Suprapubic skin (tissue), 4 donors: ENCODE measurements at regions not wholly inside any gene's neighbourhood (a gene's known extent, or its start where the extent isn't known, plus 50 kb on each side); places are given as distances from the start of the nearest gene placed in this dataset.

Experiments used
- CTCF ChIP-seq, 2 donors: fragments of 200-600 bp in 1 of 2; fragments of 450-650 bp in 1 of 2; sonication (generic) in 1 of 2; IDR thresholded peaks; one replicate each; pipeline ENCODE4 v1.5.1; 2016 to 2019; ENCODE audit warnings: antibody characterized with exemption in 2 of 2, mild to moderate bottlenecking in 1 of 2, moderate library complexity in 1 of 2
- EP300 ChIP-seq: sonication (generic); formaldehyde crosslinking; IDR thresholded peaks from one replicate; pipeline ENCODE4 v1.6.1; 2017; ENCODE audit warnings: antibody characterized with exemption
- POLR2A ChIP-seq, 2 donors: fragments of 450-650 bp; IDR thresholded peaks; one replicate each; pipeline ENCODE4 v1.6.1; 2017; ENCODE audit warnings: antibody characterized with exemption in 2 of 2, mild to moderate bottlenecking in 2 of 2, moderate library complexity in 2 of 2
- POLR2AphosphoS5 ChIP-seq, 3 donors: sonication (generic); formaldehyde crosslinking; IDR thresholded peaks; one replicate each; pipeline ENCODE4 v1.6.1; 2017; ENCODE audit warnings: antibody characterized with exemption in 3 of 3

GRCh38 chr12:82069931-82070514, 288.2 kb downstream of the CCDC59 start:
- TF ChIP-seq POLR2AphosphoS5 (IDR thresholded peaks at IDR 0.05) (no peak), EP300 (no peak), POLR2A (IDR thresholded peaks at IDR 0.05) (no peak), CTCF (IDR thresholded peaks at IDR 0.05) (no peak)
